Cardiac muscle cell (in vitro differentiated cells and primary cell): ENCODE measurements at regions not wholly inside any gene's neighbourhood (a gene's known extent, or its start where the extent isn't known, plus 50 kb on each side); places are given as distances from the start of the nearest gene placed in this dataset.

Experiments used
- DNase-seq, 2 donors: peaks; one replicate each; pipeline versions ENCODE4 v3.0.0 to v3.0.0-alpha.2; 2010 to 2017; ENCODE audit warnings: low read depth in 1 of 2, low spot score in 1 of 2
- H3K27ac ChIP-seq: fragments of 200-600 bp; sonication (generic); 2 replicates; pipeline ENCODE4 v1.5.1; 2016
- H3K27me3 ChIP-seq: fragments of 200-600 bp; sonication (generic); 2 replicates; pipeline ENCODE4 v1.6.0; 2016; ENCODE audit warnings: control low read depth
- H3K36me3 ChIP-seq: fragments of 200-600 bp; sonication (generic); 2 replicates; pipeline ENCODE4 v1.5.1; 2016; ENCODE audit warnings: control low read depth
- H3K4me1 ChIP-seq: fragments of 200-600 bp; sonication (generic); 2 replicates; pipeline ENCODE4 v1.8.1; 2017; ENCODE audit warnings: low read depth, mild to moderate bottlenecking, mixed run types
- H3K4me3 ChIP-seq: fragments of 200-600 bp; sonication (generic); 2 replicates; pipeline ENCODE4 v1.5.1; 2016; ENCODE audit warnings: mild to moderate bottlenecking
- H3K9me3 ChIP-seq: fragments of 200-600 bp; sonication (generic); 2 replicates; pipeline ENCODE4 v1.5.1; 2017; ENCODE audit warnings: low read depth, mild to moderate bottlenecking, control low read depth
- CTCF ChIP-seq: IDR thresholded peaks from 2 replicates; pipeline ENCODE4 v1.5.1; 2012; ENCODE audit warnings: low read depth, mild to moderate bottlenecking, low read length

DNA sequence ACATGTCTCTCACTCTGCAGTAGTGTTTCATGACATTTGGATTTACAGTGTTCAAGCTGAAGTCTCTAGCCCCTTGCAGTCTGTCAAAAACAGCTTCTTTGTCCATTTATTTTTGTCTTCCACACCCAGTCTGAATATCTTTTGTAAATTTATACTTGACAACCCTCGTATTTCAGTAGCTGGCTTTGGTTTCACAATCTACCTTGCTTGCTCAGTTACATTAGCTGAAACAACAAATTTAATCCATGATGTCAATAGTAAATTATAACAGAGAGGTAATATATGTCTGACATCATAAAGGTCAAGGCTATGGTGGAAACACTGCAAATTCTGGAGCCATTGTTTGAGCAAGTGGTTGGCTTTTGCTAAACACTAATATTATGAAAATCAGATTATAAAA is 328.7 kb downstream of the MTX2 start:
- Histone ChIP-seq H3K36me3 (no peaks in the 10 kb centered on the region), H3K9me3 (no peaks in the 10 kb centered on the region), H3K4me3 (no peak overlapping the region), H3K27me3 (no peaks in the 10 kb centered on the region), H3K4me1 (no peaks in the 10 kb centered on the region), H3K27ac (no peak overlapping the region)
- no peak for TF ChIP-seq CTCF
- no peak for DNase-seq

- no peak overlapping the region for H3K4me3 ChIP-seq
- DNase-seq, result no peak
- H3K27ac ChIP-seq, result no peak overlapping the region
- H3K4me1 ChIP-seq, result no peaks in the 10 kb centered on the region
- no peaks in the 10 kb centered on the region for H3K27me3 ChIP-seq
- H3K9me3 ChIP-seq, result no peaks in the 10 kb centered on the region
- TF ChIP-seq CTCF, result no peak
- H3K36me3 ChIP-seq, result no peaks in the 10 kb centered on the region
Measured at GRCh38 chr2:176598351-176598750, 329.1 kb downstream of the MTX2 start.

DNA sequence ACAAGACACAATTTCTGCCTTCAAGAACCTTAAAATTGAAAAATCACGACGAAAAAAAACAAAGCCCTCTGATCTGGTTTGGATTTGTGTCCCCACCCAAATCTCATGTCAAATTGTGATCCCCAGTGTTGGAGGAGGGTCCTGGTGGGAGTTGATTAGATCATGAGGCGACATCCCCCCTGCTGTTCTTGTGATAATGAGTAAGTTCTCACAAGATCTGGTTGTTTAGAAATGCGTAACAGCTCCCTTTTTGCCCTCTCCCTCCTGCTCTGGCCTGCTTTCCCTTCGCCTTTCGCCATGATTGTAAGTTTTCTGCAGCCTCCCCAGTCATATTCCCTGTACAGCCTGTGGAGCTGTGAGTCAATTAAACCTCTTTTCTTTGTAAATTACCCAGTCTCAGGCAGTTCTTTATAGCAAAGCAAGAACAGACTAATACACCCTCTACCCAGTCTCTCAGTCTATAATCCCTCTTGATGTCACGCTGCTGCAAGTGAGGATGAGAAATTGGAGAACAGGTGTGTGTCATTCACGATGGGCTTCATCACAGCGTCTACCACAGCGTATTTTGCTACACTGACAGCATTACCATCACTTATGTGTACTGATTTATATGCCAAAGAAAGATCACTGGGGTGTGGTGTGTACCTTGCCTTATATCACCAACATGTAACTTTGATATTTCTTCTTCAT is 330.7 kb downstream of the MTX2 start:
- Histone ChIP-seq H3K27me3 (no peaks in the 10 kb centered on the region), H3K36me3 (no peaks in the 10 kb centered on the region), H3K4me3 (no peak overlapping the region), H3K9me3 (no peaks in the 10 kb centered on the region), H3K4me1 (no peaks in the 10 kb centered on the region), H3K27ac (no peak overlapping the region)
- TF ChIP-seq CTCF, result no peak
- DNase-seq, result no peak

GRCh38 chr2:176601066-176601465 is 331.8 kb downstream of the MTX2 start:
- no peak overlapping the region for H3K4me3 ChIP-seq
- no peaks in the 10 kb centered on the region for H3K9me3 ChIP-seq
- no peaks in the 10 kb centered on the region for H3K4me1 ChIP-seq
- no peak for DNase-seq
- H3K36me3 ChIP-seq, result no peaks in the 10 kb centered on the region
- no peak for TF ChIP-seq CTCF
- H3K27ac ChIP-seq, result no peak overlapping the region
- H3K27me3 ChIP-seq, result no peaks in the 10 kb centered on the region

DNA sequence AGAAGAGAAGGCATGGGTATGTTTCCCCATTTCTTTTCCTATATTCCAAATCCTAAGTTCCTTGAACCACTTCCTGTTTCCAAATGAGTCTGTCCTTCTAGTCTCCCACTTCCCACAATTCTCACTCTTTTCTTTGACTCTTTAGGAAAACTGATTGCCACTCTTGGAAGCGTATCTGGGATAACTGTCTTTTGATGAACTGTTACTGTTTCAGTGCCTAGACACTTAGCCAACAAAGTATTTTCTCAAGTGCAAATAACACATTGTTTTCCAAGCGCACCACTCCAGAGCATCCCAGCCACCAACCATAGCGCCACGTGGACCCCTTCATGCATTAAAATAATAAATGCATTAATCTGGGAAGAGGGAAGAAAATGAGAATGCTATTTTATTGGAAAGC is 342.8 kb downstream of the MTX2 start:
- Histone ChIP-seq H3K4me1 (no peaks in the 10 kb centered on the region), H3K36me3 (no peaks in the 10 kb centered on the region), H3K9me3 (no peaks in the 10 kb centered on the region), H3K27ac (no peak overlapping the region), H3K4me3 (no peak overlapping the region), H3K27me3 (no peaks in the 10 kb centered on the region)
- no peak for DNase-seq
- no peak for TF ChIP-seq CTCF
